Testis (tissue), 2 donors: ENCODE measurements at regions not wholly inside any gene's neighbourhood (a gene's known extent, or its start where the extent isn't known, plus 50 kb on each side); places are given as distances from the start of the nearest gene placed in this dataset.

Experiments used
- POLR2A ChIP-seq: fragments of 450-650 bp; IDR thresholded peaks from one replicate; pipeline ENCODE4 v1.6.1; 2017; ENCODE audit warnings: antibody characterized with exemption, mild to moderate bottlenecking, moderate library complexity
- TF ChIP-seq, protein P1 (sequence below), 3 experiments: fragments of 450-650 bp in 2 of 3; fragments of 200-600 bp in 1 of 3; sonication (generic) in 1 of 3; IDR thresholded peaks; one replicate each; pipeline ENCODE4 v1.5.1; 2016 to 2019; ENCODE audit warnings: antibody characterized with exemption in 3 of 3, mild to moderate bottlenecking in 2 of 3, moderate library complexity in 1 of 3

- TF ChIP-seq, protein P1, sequence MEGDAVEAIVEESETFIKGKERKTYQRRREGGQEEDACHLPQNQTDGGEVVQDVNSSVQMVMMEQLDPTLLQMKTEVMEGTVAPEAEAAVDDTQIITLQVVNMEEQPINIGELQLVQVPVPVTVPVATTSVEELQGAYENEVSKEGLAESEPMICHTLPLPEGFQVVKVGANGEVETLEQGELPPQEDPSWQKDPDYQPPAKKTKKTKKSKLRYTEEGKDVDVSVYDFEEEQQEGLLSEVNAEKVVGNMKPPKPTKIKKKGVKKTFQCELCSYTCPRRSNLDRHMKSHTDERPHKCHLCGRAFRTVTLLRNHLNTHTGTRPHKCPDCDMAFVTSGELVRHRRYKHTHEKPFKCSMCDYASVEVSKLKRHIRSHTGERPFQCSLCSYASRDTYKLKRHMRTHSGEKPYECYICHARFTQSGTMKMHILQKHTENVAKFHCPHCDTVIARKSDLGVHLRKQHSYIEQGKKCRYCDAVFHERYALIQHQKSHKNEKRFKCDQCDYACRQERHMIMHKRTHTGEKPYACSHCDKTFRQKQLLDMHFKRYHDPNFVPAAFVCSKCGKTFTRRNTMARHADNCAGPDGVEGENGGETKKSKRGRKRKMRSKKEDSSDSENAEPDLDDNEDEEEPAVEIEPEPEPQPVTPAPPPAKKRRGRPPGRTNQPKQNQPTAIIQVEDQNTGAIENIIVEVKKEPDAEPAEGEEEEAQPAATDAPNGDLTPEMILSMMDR (IDR thresholded peaks at IDR 0.05), result no peak
- no peak for TF ChIP-seq POLR2A
Observed at GRCh38 chr11:98101329-98101728, 919.4 kb upstream of the CNTN5 start.
